K562 (cell line): ENCODE measurements at regions not wholly inside any gene's neighbourhood (a gene's known extent, or its start where the extent isn't known, plus 50 kb on each side); places are given as distances from the start of the nearest gene placed in this dataset.

Source experiments
- ATAC-seq: fragments of 200-7000 bp; cut with Tn5 transposase; 3 replicates; pipeline ENCODE4 v1.9.1; 2020; ENCODE audit warnings: moderate library complexity
- BruUV-seq: library from RNA; stranded (reverse); fragments of 400-500 nt; replicated peaks from 2 replicates; lab custom pipeline; 2021; lab: Mats Ljungman, UMichigan
- CTCF ChIA-PET: fragments of 300-600 bp; formaldehyde crosslinking; extraction: SDS; loops from one replicate; lab custom pipeline; 2021; ENCODE audit warnings: low intra/inter-chr PET ratio; lab: Yijun Ruan, JAX
- POLR2A ChIA-PET: fragments of 300-600, 350-650 bp; sonication (Branson Sonifier 250); formaldehyde crosslinking; extraction: SDS; loops from one replicate; lab custom pipeline; 2021; ENCODE audit warnings: antibody characterized with exemption, inconsistent platforms; lab: Yijun Ruan, JAX
- DNase-seq, 4 experiments: peaks; one replicate each; pipeline versions ENCODE4 v3.0.0 to v3.0.0-alpha.2; 2011 to 2018; ENCODE audit warnings: low spot score in 3 of 4, mixed read lengths in 3 of 4; ENCODE audit errors: extremely low read depth in 1 of 4
- FAIRE-seq: peaks from 2 replicates; lab custom pipeline; 2011; peaks lifted over from hg19 to GRCh38; lab: Jason Lieb, UNC
- H2AFZ ChIP-seq: 2 replicates; pipeline ENCODE4 v1.6.0; 2011; ENCODE audit warnings: low read depth, low read length, control low read depth, inconsistent platforms
- H3K27ac ChIP-seq: fragments of 200-600 bp; 3 replicates; pipeline ENCODE4 v1.8.0; 2011; ENCODE audit warnings: low read depth, mild to moderate bottlenecking, control low read depth, inconsistent platforms, low read length, moderate library complexity, mixed read lengths; ENCODE audit errors: extremely low read depth
- H3K27me3 ChIP-seq, 2 experiments: fragments of 300-600 bp in 1 of 2; 2 replicates in 1 of 2; 3 replicates in 1 of 2; pipeline versions ENCODE4 v1.6.0 to v1.8.0; 2011; ENCODE audit warnings: inconsistent platforms in 2 of 2, low read length in 2 of 2, mild to moderate bottlenecking in 1 of 2, mixed read lengths in 1 of 2, moderate library complexity in 1 of 2; ENCODE audit not compliant: control insufficient read depth in 2 of 2, insufficient read depth in 2 of 2
- H3K36me3 ChIP-seq: fragments of 300-600 bp; 3 replicates; pipeline ENCODE4 v1.8.0; 2011; ENCODE audit warnings: mild to moderate bottlenecking, low read length, inconsistent platforms; ENCODE audit not compliant: control insufficient read depth, insufficient read depth
- H3K4me1 ChIP-seq, 2 experiments: fragments of 200-600 bp in 1 of 2; replicated peaks in 1 of 2; 2 replicates in 1 of 2; 3 replicates in 1 of 2; pipeline versions ENCODE4 v1.5.1 to v1.8.0; 2011; ENCODE audit warnings: inconsistent platforms in 2 of 2, low read length in 2 of 2, mild to moderate bottlenecking in 1 of 2, mixed read lengths in 1 of 2, moderate library complexity in 1 of 2; ENCODE audit not compliant: control insufficient read depth in 2 of 2, insufficient read depth in 2 of 2
- H3K4me2 ChIP-seq: 2 replicates; pipeline ENCODE4 v1.6.1; 2011; ENCODE audit warnings: low read length, control low read depth, inconsistent platforms, mixed read lengths; ENCODE audit not compliant: insufficient read depth
- H3K4me3 ChIP-seq: fragments of 200-600 bp; sonication (generic), shearing (Covaris generic); 2 replicates; pipeline ENCODE4 v1.5.1; 2016; ENCODE audit warnings: control low read depth, inconsistent platforms
- H3K79me2 ChIP-seq: fragments of 200-600 bp; 3 replicates; pipeline ENCODE4 v1.8.0; 2011; ENCODE audit warnings: low read length, inconsistent platforms; ENCODE audit not compliant: control insufficient read depth, insufficient read depth
- H3K9ac ChIP-seq, 2 experiments: 2 replicates each; pipeline versions ENCODE4 v1.6.0 to v1.6.1; 2011; ENCODE audit warnings: low read depth in 2 of 2, low read length in 2 of 2, control low read depth in 1 of 2, inconsistent platforms in 1 of 2, mild to moderate bottlenecking in 1 of 2, mixed read lengths in 1 of 2; ENCODE audit not compliant: insufficient read depth in 1 of 2
- H3K9me1 ChIP-seq: one replicate; pipeline ENCODE4 v1.6.0; 2011; ENCODE audit warnings: inconsistent platforms, mild to moderate bottlenecking, low read length, moderate library complexity; ENCODE audit not compliant: control insufficient read depth, insufficient read depth
- H3K9me3 ChIP-seq: replicated peaks from 2 replicates; pipeline ENCODE4 v1.5.1; 2011; ENCODE audit warnings: low read depth, low read length, inconsistent platforms; ENCODE audit not compliant: control insufficient read depth, insufficient read depth
- H4K20me1 ChIP-seq: replicated peaks from 2 replicates; pipeline ENCODE4 v1.6.1; 2011; ENCODE audit warnings: low read length, inconsistent platforms, mixed read lengths; ENCODE audit not compliant: control insufficient read depth, insufficient read depth
- CTCF ChIP-seq, 3 experiments: IDR thresholded peaks in 2 of 3; conservative IDR thresholded peaks in 1 of 3; 2 replicates each; pipeline ENCODE4 v1.5.1; 2011 to 2012; ENCODE audit warnings: low read length in 3 of 3, mild to moderate bottlenecking in 3 of 3, control low read depth in 2 of 3, improper control_type of control experiment in 1 of 3, inconsistent platforms in 1 of 3, low read depth in 1 of 3, mixed read lengths in 1 of 3, moderate library complexity in 1 of 3; ENCODE audit not compliant: insufficient read depth in 2 of 3
- EP300 ChIP-seq: IDR thresholded peaks from 2 replicates; pipeline ENCODE4 v1.6.1; 2012; ENCODE audit warnings: low read length, improper control_type of control experiment
- ETV1 ChIP-seq: fragments of 450-650 bp; conservative IDR thresholded peaks from 2 replicates; pipeline ENCODE4 v1.6.1; 2016; ENCODE audit warnings: missing genetic modification characterization, control low read depth, low read depth, missing compliant biosample characterization
- GATA2 ChIP-seq: sonication (generic); formaldehyde crosslinking; IDR thresholded peaks from 2 replicates; pipeline ENCODE4 v1.4.0; 2020; ENCODE audit warnings: mild to moderate bottlenecking, missing genetic modification reagents
- HOXB6 ChIP-seq: fragments of 250-450 bp; sonication (Bioruptor Pico); IDR thresholded peaks from 2 replicates; pipeline ENCODE4 v1.5.1; 2022; ENCODE audit warnings: mild to moderate bottlenecking, borderline replicate concordance
- MCM3 ChIP-seq: fragments of 450-650 bp; IDR thresholded peaks from 2 replicates; pipeline ENCODE4 v1.6.1; 2016
- NFYB ChIP-seq: IDR thresholded peaks from 2 replicates; pipeline ENCODE4 v1.6.1; 2011; ENCODE audit warnings: mild to moderate bottlenecking, moderate library complexity; ENCODE audit not compliant: insufficient read length; ENCODE audit errors: extremely low read depth
- NUFIP1 ChIP-seq: fragments of 450-650 bp; IDR thresholded peaks from 2 replicates; pipeline ENCODE4 v1.6.1; 2018; ENCODE audit not compliant: partially characterized antibody
- PHB2 ChIP-seq: fragments of 450-650 bp; IDR thresholded peaks from 2 replicates; pipeline ENCODE4 v1.6.1; 2017; ENCODE audit warnings: low read depth
- RAD21 ChIP-seq, 2 experiments: fragments of 250-450 bp in 1 of 2; fragments of 450-650 bp in 1 of 2; sonication (Bioruptor Pico) in 1 of 2; formaldehyde crosslinking in 1 of 2; IDR thresholded peaks in 1 of 2; conservative IDR thresholded peaks in 1 of 2; 2 replicates each; pipeline versions ENCODE4 v1.4.0 to v1.8.0; 2020 to 2022; ENCODE audit warnings: mild to moderate bottlenecking in 2 of 2, moderate library complexity in 1 of 2
- RBFOX2 ChIP-seq: fragments of 200-400 bp; formaldehyde crosslinking; IDR thresholded peaks from 2 replicates; pipeline ENCODE4 v1.6.1; 2017; ENCODE audit warnings: low read depth, mild to moderate bottlenecking, low read length, moderate library complexity
- SNRNP70 ChIP-seq: fragments of 200-400 bp; formaldehyde crosslinking; optimal IDR thresholded peaks from 2 replicates; pipeline ENCODE3; 2017; ENCODE audit warnings: low read depth, low read length
- ZNF140 ChIP-seq: fragments of 250-450 bp; sonication (Bioruptor Pico); IDR thresholded peaks from 2 replicates; pipeline ENCODE4 v1.8.0; 2021; ENCODE audit warnings: moderate library complexity, mild to moderate bottlenecking, inconsistent platforms
- ZNF354B ChIP-seq: fragments of 250-450 bp; sonication (Bioruptor Pico); IDR thresholded peaks from 2 replicates; pipeline ENCODE4 v1.4.0; 2020
- ZNF583 ChIP-seq: fragments of 250-450 bp; sonication (Bioruptor Pico); IDR thresholded peaks from 2 replicates; pipeline ENCODE4 v1.4.0; 2020
- WGBS: fragments of 100-300 bp; shearing (Covaris generic); methylation state at CpG from one replicate; pipeline ENCODE4 v1.1.6; 2016; ENCODE audit warnings: low coverage, mixed read lengths; ENCODE audit not compliant: insufficient coverage; ENCODE audit errors: missing lambda C conversion rate; 5-methylcytosine and 5-hydroxymethylcytosine counted together
- in situ Hi-C: fragments of 300-500 bp; cut with MboI; formaldehyde crosslinking; loops from 4 replicates; pipeline ENCODE4 v1.15.0; 2018; ENCODE audit warnings: inconsistent platforms, mixed read lengths
- intact Hi-C: fragments of 100-400 bp; cut with micrococcal nuclease; formaldehyde crosslinking; loops from 2 replicates; pipeline ENCODE4 v1.14.2; 2022
- TF ChIP-seq, protein P1 (sequence below): fragments of 250-450 bp; sonication (Bioruptor Pico); IDR thresholded peaks from 2 replicates; pipeline ENCODE4 v1.5.0; 2021
- TF ChIP-seq, protein P2 (sequence below), 2 experiments: fragments of 450-650 bp in 1 of 2; sonication (generic) in 1 of 2; formaldehyde crosslinking; conservative IDR thresholded peaks; 2 replicates each; pipeline versions ENCODE4 v1.4.0 to v1.8.1; 2020 to 2022; ENCODE audit warnings: mild to moderate bottlenecking in 1 of 2, missing genetic modification reagents in 1 of 2
- TF ChIP-seq, protein P3 (sequence below): fragments of 200-800 bp; sonication (Bioruptor generic); IDR thresholded peaks from 2 replicates; pipeline ENCODE4 v1.6.1; 2017; ENCODE audit warnings: missing genetic modification characterization, missing compliant biosample characterization

GRCh38 chr4:98728433-98728832 lies 70.0 kb upstream of the TSPAN5 start:
- in situ Hi-C loops = no loop called here
- TF ChIP-seq GATA2 (CRISPR knock-in tag) = no peak
- no peak for TF ChIP-seq SNRNP70
- TF ChIP-seq MCM3 = no peak
- no peak for TF ChIP-seq ZNF583 (CRISPR knock-in tag)
- TF ChIP-seq, protein P1, sequence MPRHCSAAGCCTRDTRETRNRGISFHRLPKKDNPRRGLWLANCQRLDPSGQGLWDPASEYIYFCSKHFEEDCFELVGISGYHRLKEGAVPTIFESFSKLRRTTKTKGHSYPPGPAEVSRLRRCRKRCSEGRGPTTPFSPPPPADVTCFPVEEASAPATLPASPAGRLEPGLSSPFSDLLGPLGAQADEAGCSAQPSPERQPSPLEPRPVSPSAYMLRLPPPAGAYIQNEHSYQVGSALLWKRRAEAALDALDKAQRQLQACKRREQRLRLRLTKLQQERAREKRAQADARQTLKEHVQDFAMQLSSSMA (CRISPR knock-in tag) = no peak
- TF ChIP-seq NUFIP1 = no peak
- TF ChIP-seq NFYB = no peak
- no peak for TF ChIP-seq ZNF140 (CRISPR knock-in tag)
- TF ChIP-seq RAD21 (CRISPR knock-in tag; conservative IDR thresholded peaks at IDR 0.05 in 1 of 2, IDR thresholded peaks at IDR 0.05 in 1 of 2) = no peak; a peak in 1 of 4 replicates
- no peak for TF ChIP-seq ZNF354B (CRISPR knock-in tag)
- TF ChIP-seq, protein P2, sequence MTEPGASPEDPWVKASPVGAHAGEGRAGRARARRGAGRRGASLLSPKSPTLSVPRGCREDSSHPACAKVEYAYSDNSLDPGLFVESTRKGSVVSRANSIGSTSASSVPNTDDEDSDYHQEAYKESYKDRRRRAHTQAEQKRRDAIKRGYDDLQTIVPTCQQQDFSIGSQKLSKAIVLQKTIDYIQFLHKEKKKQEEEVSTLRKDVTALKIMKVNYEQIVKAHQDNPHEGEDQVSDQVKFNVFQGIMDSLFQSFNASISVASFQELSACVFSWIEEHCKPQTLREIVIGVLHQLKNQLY (CRISPR knock-in tag; conservative IDR thresholded peaks at IDR 0.05) = no peak
- TF ChIP-seq, protein P3, sequence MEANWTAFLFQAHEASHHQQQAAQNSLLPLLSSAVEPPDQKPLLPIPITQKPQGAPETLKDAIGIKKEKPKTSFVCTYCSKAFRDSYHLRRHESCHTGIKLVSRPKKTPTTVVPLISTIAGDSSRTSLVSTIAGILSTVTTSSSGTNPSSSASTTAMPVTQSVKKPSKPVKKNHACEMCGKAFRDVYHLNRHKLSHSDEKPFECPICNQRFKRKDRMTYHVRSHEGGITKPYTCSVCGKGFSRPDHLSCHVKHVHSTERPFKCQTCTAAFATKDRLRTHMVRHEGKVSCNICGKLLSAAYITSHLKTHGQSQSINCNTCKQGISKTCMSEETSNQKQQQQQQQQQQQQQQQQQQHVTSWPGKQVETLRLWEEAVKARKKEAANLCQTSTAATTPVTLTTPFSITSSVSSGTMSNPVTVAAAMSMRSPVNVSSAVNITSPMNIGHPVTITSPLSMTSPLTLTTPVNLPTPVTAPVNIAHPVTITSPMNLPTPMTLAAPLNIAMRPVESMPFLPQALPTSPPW = no peak
- TF ChIP-seq CTCF (IDR thresholded peaks at IDR 0.05 in 2 of 3, conservative IDR thresholded peaks at IDR 0.05 in 1 of 3; ENCODE audit: insufficient read depth in 2 of 3, low read depth in 1 of 3, low read length in 3 of 3) = 0 out of 6 replicates have a peak, but pooled peaks of 1 of the 3 experiments have one; percentile 6
- TF ChIP-seq EP300 = peak; percentile 45; the same call in 1 of the 2 replicates
- peak; percentile 57 for TF ChIP-seq ETV1 (tag)
- TF ChIP-seq PHB2 = no peak
- TF ChIP-seq HOXB6 = no peak
- TF ChIP-seq RBFOX2 = no peak

More at GRCh38 chr4:98728433-98728832, 70.0 kb upstream of the TSPAN5 start:
- Histone ChIP-seq H3K4me1 (peaks cover 0 to 8% of the 10 kb centered on the region in 2 experiments; a peak in 4 of 5 replicates), H3K79me2 (no peaks in the 10 kb centered on the region), H3K27me3 (no peaks in the 10 kb centered on the region), H3K4me3 (no peak overlapping the region), H2AFZ (peak overlapping the region; percentile 46; the same call in 1 of the 2 replicates), H3K4me2 (peak overlapping the region; percentile 57), H3K9me3 (no peaks in the 10 kb centered on the region), H3K27ac (no peak overlapping the region; the same call in 2 of the 3 replicates), H3K36me3 (no peaks in the 10 kb centered on the region), H3K9me1 (no peaks in the 10 kb centered on the region), H3K9ac (no peak overlapping the region), H4K20me1 (no peaks in the 10 kb centered on the region)
- intact Hi-C loops = no loop called here
- 0% methylated on average over 4 of the region's 4 CpGs for WGBS
- ChIA-PET POLR2A (interaction anchor here (0.7 kb wide), 1 partner anchor 47 kb away, joined by 4 read pairs; no protein-coding TSS in a partner anchor), CTCF (no interaction called here)
- peak; percentile 15 to 70 (median 46) for DNase-seq
- peak; percentile 85 for ATAC-seq
- BruUV-seq = no TSS peak
- peak; percentile 85 for FAIRE-seq
